T-helper 17 cell (primary cell): ENCODE measurements at regions not wholly inside any gene's neighbourhood (a gene's known extent, or its start where the extent isn't known, plus 50 kb on each side); places are given as distances from the start of the nearest gene placed in this dataset.
"Not testable (repeated sequence)": the region's sequence is repeated elsewhere in the genome, so short reads cannot be mapped to it uniquely, and the experiment has no call there.

Experiments
- ATAC-seq: fragments of 150-1000 bp; cut with Tn5 transposase; 2 replicates; pipeline ENCODE4 v1.10.0; 2021; ENCODE audit warnings: mild to moderate bottlenecking, moderate library complexity
- DNase-seq, 3 donors: peaks; one replicate each; pipeline versions ENCODE4 v3.0.0 to v3.0.0-alpha.2; 2020 to 2021
- H3K9me3 ChIP-seq: one replicate; pipeline ENCODE4 v1.7.0; 2013; ENCODE audit warnings: low read length, mild to moderate bottlenecking; ENCODE audit not compliant: control insufficient read depth, poor library complexity, severe bottlenecking
- H3K27ac Mint-ChIP-seq: one replicate; pipeline ENCODE4 v1.8.0; 2022; ENCODE audit warnings: mild to moderate bottlenecking, moderate library complexity, mixed read lengths
- H3K27me3 Mint-ChIP-seq: one replicate; pipeline ENCODE4 v1.8.0; 2022; ENCODE audit warnings: mixed read lengths
- H3K36me3 Mint-ChIP-seq: one replicate; pipeline ENCODE4 v1.8.0; 2022; ENCODE audit warnings: low read depth, mixed read lengths
- H3K4me1 Mint-ChIP-seq: one replicate; pipeline ENCODE4 v1.8.0; 2022; ENCODE audit warnings: mild to moderate bottlenecking, mixed read lengths
- H3K4me3 Mint-ChIP-seq: one replicate; pipeline ENCODE4 v1.8.0; 2022; ENCODE audit warnings: mild to moderate bottlenecking, moderate library complexity, mixed read lengths

DNA sequence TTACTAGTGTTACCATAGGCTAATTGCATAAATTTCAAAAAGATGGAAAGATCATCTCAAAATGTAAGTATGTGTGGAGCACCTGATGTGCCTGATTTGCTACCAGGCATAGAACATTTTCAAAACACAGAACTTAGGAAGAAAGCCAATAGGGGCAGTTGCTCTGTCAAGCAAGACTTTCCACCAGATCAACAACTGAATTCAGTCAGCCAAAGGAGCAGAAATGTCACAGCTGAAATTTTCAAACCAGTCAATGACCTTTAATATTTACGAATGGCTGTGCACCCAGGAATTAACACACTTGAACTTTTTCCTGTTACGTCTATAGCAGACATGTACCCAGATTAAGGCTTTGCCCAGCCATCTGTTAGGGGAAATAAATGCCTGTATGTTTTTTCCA, 452.8 kb upstream of the PTGER4 start:
- Mint-ChIP-seq H3K27ac (no peak overlapping the region), H3K36me3 (peaks cover 2% of the 10 kb centered on the region), H3K27me3 (no peaks in the 10 kb centered on the region), H3K4me1 (peaks cover 13% of the 10 kb centered on the region), H3K4me3 (no peak overlapping the region)
- no peak for DNase-seq
- no peaks in the 10 kb centered on the region for H3K9me3 ChIP-seq
- ATAC-seq = no peak

DNA sequence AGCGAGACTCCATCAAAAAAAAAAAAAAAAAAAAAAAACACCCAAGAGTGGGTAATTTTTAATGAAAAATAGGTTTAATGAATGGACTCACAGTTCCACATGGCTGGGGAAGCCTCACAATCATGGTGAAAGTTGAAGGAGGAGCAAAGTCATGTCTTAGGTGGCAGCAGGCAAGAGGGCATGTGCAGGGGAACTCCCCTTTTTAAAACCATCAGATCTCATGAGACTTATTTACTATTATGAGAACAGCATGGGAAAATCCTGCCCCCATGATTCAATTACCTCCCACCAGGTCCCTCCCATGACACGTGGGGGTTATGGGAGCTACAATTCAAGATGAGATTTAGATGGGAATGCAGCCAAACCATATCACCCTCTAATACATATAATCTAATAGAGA, 454.6 kb upstream of the PTGER4 start:
- DNase-seq, H3K36me3 Mint-ChIP-seq, ATAC-seq, H3K9me3 ChIP-seq, H3K4me3 Mint-ChIP-seq, H3K27ac Mint-ChIP-seq, H3K27me3 Mint-ChIP-seq: not testable (repeated sequence)
- peaks cover 21% of the 10 kb centered on the region for H3K4me1 Mint-ChIP-seq

DNA sequence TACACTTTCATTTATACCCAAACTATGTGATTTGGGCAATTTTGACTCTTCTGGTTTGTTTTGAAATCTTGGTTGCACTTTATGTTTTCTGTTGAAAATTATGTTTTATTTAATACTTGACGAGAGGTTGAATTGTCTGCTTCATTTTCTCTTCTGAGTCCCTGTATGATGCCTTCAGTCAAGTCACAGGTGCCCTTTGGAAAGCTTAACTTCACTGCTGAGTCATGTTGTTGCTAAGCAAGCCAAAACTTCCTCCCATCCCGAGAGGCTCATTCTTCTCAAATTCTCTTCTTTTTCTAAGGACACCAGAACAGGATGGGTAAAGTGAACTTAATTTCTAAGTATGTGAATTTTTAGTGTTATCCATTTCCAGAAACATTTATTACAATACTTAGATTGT, 455.3 kb upstream of the PTGER4 start:
- peaks cover 23% of the 10 kb centered on the region for H3K4me1 Mint-ChIP-seq

DNA sequence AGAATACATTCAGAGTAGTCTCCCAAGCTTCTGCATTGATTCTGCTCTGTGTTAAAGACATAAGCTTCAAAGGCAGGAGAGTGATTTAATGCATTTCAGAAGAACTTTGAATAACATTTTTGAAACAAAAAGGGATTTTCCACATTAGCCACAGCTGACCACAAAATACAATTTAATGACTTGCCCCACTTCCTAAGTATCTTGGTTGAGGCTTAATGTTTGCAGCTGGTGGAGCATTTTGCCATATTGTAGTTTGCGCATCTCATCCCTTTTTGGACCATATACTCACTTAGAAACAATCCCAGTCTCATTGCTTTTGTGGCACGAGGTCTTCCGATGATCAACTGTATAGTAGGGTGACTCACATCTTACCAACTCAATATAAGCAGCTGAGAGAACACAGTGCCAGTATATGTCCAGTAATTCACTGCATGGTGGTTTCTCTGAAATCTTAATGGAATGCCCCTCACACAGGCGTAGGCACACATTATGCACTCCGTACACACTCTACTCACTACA, 455.8 kb upstream of the PTGER4 start:
- H3K4me3 Mint-ChIP-seq = peak overlapping the region; percentile 64
- ATAC-seq = peak; percentile 83
- H3K27ac Mint-ChIP-seq = peak overlapping the region; percentile 79
- H3K36me3 Mint-ChIP-seq = peaks cover 2% of the 10 kb centered on the region
- H3K4me1 Mint-ChIP-seq = peaks cover 23% of the 10 kb centered on the region
- no peaks in the 10 kb centered on the region for H3K9me3 ChIP-seq
- H3K27me3 Mint-ChIP-seq = no peaks in the 10 kb centered on the region
- DNase-seq = no peak

More for the DNA sequence above, 455.3 kb upstream of the PTGER4 start:
- Mint-ChIP-seq H3K27me3 (no peaks in the 10 kb centered on the region), H3K4me3 (peak overlapping the region; percentile 64), H3K36me3 (peaks cover 2% of the 10 kb centered on the region), H3K27ac (peak overlapping the region; percentile 79)
- ATAC-seq (no peak), DNase-seq (no peak)
- H3K9me3 ChIP-seq = no peaks in the 10 kb centered on the region

DNA sequence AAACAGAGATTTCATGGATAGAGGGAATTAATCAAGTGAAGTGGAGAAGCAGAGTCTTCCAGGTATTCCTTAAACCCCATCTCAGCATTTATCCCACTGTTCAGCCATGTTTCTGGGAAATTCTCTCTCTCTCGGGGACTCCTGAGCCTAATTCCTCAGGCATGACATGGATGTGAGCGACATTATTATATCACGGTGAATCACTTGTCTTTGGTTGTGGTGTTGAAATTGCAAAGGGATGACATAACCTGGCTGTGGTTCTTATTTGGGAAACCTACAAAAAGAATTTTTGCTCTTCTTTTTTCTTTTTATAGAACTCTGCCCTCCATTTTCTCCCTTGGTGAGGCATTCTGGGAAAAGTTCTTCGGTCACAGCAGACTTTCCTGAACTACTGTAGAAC, 457.9 kb upstream of the PTGER4 start:
- peaks cover 2% of the 10 kb centered on the region for H3K36me3 Mint-ChIP-seq
- H3K27me3 Mint-ChIP-seq = no peaks in the 10 kb centered on the region
- peaks cover 23% of the 10 kb centered on the region for H3K4me1 Mint-ChIP-seq
- no peaks in the 10 kb centered on the region for H3K9me3 ChIP-seq
- no peak for DNase-seq
- ATAC-seq = no peak
- no peak overlapping the region for H3K27ac Mint-ChIP-seq
- H3K4me3 Mint-ChIP-seq = no peak overlapping the region

DNA sequence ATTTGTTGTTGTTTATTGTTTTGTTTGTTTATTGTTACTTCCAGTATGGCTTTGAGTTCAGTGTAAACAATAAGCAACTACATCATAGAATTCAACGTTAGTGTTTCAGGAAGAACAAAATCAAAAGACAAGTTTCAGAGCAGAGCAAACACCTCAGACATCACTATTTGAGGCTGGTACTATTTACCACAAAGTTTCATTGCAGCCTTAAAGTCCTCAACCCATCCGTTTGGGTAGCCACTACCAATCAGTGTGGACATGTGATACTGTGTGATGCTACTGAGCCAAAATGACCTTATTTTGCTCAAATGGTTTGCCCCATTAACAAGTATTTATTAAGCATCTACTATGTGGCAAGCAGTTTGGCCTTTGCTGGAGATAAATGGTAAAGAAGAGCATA, 458.5 kb upstream of the PTGER4 start:
- H3K4me3 Mint-ChIP-seq = no peak overlapping the region

DNA sequence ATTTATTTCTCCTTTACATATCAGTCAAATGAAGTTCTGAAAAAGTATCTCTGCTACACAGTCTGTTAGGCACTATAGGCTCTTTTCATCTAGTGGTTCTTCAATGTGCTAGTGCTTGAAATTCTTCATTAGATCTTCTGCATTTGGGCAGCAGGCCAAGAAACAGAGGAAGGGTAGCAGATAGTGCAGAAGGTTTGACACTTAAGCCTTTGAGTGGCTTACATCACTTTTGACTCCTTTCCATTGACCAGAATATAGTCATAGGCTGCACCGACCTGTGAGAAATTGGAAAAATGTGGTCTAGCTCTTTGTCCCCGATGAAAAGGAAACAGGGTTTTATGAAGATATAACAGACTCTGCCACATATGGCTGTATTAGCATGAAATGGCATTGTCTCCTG, 459.5 kb upstream of the PTGER4 start:
- Mint-ChIP-seq H3K27ac (no peak overlapping the region), H3K36me3 (no peaks in the 10 kb centered on the region)

More for the DNA sequence above, 458.5 kb upstream of the PTGER4 start:
- ATAC-seq = no peak
- H3K9me3 ChIP-seq = no peaks in the 10 kb centered on the region
- Mint-ChIP-seq H3K27me3 (no peaks in the 10 kb centered on the region), H3K27ac (no peak overlapping the region), H3K4me1 (peaks cover 23% of the 10 kb centered on the region), H3K36me3 (peaks cover 2% of the 10 kb centered on the region)
- no peak for DNase-seq

DNA sequence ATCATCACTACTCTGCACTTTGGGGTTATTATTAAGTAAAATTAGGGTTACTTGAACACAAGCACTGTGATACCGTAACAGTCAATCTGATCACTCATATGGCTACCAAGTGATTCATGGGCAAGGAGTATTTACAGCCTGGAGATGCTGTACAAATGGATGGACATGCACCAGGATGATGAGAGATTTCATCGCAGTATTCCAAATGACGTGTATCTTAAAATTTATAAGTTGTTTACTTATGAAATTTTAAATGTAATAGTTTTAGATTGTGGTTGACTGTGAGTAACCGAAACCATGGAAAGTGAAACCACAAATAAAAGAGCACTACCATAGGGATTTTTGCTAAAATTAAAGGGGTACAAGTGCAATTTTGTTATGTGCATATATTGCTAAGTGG, 462.2 kb upstream of the PTGER4 start:
- peaks cover 10% of the 10 kb centered on the region for H3K4me1 Mint-ChIP-seq
- ATAC-seq = no peak
- no peak overlapping the region for H3K27ac Mint-ChIP-seq
- no peak overlapping the region for H3K4me3 Mint-ChIP-seq
- no peak for DNase-seq
- H3K9me3 ChIP-seq = no peaks in the 10 kb centered on the region
- no peaks in the 10 kb centered on the region for H3K27me3 Mint-ChIP-seq
- no peaks in the 10 kb centered on the region for H3K36me3 Mint-ChIP-seq

More for the DNA sequence above, 459.5 kb upstream of the PTGER4 start:
- Mint-ChIP-seq H3K27me3 (no peaks in the 10 kb centered on the region), H3K4me3 (no peak overlapping the region), H3K4me1 (peaks cover 19% of the 10 kb centered on the region)
- H3K9me3 ChIP-seq = no peaks in the 10 kb centered on the region
- ATAC-seq (no peak), DNase-seq (no peak)

DNA sequence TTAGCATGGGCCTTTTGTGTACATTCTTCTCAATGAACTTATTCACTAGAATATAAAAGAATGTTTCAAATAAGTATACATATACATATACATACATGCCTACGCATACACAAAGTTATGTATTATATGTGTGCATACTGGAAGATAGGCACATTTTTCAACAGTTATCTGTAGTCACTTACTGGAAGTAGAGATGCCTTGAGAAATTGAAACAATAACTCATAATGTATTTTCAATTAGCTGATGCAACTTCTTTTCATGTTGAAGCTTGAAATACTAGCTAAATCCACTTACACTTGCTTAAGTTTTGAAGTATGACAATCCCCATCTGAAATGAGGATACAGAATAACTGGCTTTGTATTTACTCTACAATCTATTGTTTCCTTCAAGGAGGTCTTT, 469.0 kb upstream of the PTGER4 start:
- no peak for ATAC-seq
- no peaks in the 10 kb centered on the region for H3K36me3 Mint-ChIP-seq
- H3K9me3 ChIP-seq = no peaks in the 10 kb centered on the region
- no peak for DNase-seq
- H3K4me1 Mint-ChIP-seq = peaks cover 7% of the 10 kb centered on the region
- no peaks in the 10 kb centered on the region for H3K27me3 Mint-ChIP-seq
- H3K4me3 Mint-ChIP-seq = no peak overlapping the region
- no peak overlapping the region for H3K27ac Mint-ChIP-seq

DNA sequence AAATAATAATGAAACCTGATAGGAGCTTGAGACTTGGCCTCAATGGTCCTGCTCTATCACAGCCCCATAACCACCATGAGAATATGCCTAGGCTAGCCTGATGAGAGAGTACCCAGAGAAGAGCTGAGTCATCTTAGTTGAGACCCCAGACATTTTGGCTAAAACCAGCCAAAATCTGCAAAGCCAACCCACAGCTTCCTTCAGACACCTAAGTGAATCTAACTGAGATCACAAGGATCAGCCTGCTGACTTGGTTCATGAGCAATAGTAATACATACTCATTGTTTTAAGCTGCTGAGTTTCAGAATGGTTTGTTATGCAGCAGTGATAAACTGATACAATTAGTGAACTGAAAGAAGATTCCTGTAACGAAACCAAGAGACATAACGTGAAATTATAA, 473.7 kb upstream of the PTGER4 start:
- Mint-ChIP-seq H3K36me3 (no peaks in the 10 kb centered on the region), H3K4me1 (peaks cover 15% of the 10 kb centered on the region), H3K27ac (no peak overlapping the region), H3K27me3 (no peaks in the 10 kb centered on the region), H3K4me3 (no peak overlapping the region)
- DNase-seq (no peak), ATAC-seq (no peak)
- H3K9me3 ChIP-seq = no peaks in the 10 kb centered on the region

DNA sequence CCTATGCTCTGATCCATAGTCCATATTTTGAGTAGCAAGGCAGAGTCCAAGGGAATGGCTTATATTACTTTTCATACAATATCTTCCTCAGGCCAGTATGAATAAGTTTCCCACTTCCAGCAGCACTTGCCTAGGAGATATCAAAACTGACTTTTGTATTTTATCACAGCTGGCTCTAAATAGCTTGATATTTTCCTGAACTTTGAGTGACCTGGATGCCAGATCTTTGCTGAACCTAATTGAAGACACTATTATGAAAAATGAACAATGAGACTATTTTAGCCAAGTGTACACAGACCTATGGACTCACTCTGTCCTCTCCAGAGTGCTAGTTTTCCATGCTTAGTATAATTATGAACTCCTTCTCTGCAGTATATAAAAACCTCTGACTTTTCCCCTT, 475.6 kb upstream of the PTGER4 start:
- no peaks in the 10 kb centered on the region for H3K27me3 Mint-ChIP-seq
- H3K4me3 Mint-ChIP-seq = no peak overlapping the region
- H3K4me1 Mint-ChIP-seq = peaks cover 14% of the 10 kb centered on the region
- H3K27ac Mint-ChIP-seq = no peak overlapping the region
- no peaks in the 10 kb centered on the region for H3K9me3 ChIP-seq
- ATAC-seq (no peak), DNase-seq (no peak)
- no peaks in the 10 kb centered on the region for H3K36me3 Mint-ChIP-seq

DNA sequence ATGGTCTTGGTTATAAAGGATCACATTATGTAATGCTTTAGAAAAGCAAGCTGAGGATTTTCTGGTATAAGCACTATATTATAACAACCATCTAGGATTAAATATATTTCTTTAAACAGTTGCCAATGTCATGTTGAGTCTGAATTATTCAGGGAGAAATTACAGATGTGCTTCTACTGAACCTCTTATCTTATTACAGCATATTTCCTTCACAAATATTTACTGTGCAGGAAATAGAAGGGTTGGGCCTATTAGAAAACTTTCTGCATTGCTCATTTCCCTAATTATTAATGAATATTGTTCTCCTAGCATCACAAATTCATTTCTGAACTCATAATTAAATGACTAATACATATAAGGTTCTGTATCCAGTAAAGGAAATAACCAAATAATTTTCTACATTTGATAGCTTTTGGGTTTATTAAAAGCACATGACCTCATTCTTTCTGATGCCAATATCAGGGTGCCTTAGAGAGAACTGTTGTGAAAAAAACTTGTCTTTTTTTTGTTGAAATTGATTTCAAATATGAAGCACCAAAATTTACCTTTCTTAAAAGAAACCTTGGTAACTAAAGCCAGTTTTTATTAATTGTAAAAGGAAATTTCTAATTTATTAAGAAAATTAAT, 476.8 kb upstream of the PTGER4 start:
- H3K9me3 ChIP-seq = no peaks in the 10 kb centered on the region
- ATAC-seq (no peak), DNase-seq (no peak)
- H3K36me3 Mint-ChIP-seq = no peaks in the 10 kb centered on the region
- H3K27me3 Mint-ChIP-seq = no peaks in the 10 kb centered on the region
- no peak overlapping the region for H3K27ac Mint-ChIP-seq
- H3K4me3 Mint-ChIP-seq = no peak overlapping the region
- peaks cover 10% of the 10 kb centered on the region for H3K4me1 Mint-ChIP-seq

DNA sequence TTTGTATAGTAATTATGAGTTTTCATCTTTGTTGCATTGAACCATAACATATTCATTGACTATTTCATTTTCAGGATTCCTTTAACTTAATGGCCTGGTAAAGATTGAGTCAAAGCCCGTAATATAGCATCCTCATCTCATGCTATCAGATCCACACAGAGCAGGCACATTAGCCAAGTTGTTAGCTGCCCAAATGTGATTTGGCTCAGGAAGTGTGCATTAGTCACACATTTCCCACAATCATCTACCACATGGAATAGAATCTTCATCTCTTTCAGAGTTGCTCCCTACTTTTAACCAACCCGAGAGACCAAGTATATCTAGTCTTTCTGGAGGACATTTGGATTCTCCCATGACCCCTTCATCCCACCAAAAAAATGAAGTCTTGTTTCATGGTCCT, 481.0 kb upstream of the PTGER4 start:
- Mint-ChIP-seq H3K27me3 (no peaks in the 10 kb centered on the region), H3K27ac (no peak overlapping the region), H3K4me3 (no peak overlapping the region), H3K36me3 (no peaks in the 10 kb centered on the region), H3K4me1 (peaks cover 4% of the 10 kb centered on the region)
- no peak for DNase-seq
- no peaks in the 10 kb centered on the region for H3K9me3 ChIP-seq
- no peak for ATAC-seq

DNA sequence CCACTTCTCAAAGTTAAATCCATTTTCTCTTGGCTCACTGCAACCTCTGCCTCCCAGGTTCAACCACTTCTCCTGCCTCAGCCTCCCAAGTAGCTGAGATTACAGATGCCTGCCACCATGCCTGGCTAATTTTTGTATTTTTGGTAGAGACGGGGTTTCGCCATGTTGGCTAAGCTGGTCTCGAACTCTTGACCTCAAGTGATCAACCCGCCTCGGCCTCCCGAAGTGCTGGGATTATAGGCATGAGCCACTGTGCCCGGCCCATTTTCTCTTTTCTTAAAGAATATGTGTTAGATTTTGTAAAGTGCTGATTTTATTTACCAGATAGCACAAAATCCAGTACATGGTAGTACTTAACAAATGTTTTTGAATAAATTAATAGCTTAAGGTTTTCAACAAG, 484.1 kb upstream of the PTGER4 start:
- ATAC-seq, H3K9me3 ChIP-seq, H3K4me1 Mint-ChIP-seq, DNase-seq, H3K27me3 Mint-ChIP-seq, H3K4me3 Mint-ChIP-seq, H3K36me3 Mint-ChIP-seq: not testable (repeated sequence)
- H3K27ac Mint-ChIP-seq = peak overlapping the region; percentile 6
